ENCODE measurements at regions not wholly inside any gene's neighbourhood (a gene's known extent, or its start where the extent isn't known, plus 50 kb on each side); places are given as distances from the start of the nearest gene placed in this dataset.

GRCh38 chr1:29584776-29585175 lies 348.5 kb downstream of the PTPRU start:
- TF ChIP-seq TAF1 (IDR thresholded peaks at IDR 0.05; ENCODE audit: low read depth, low read length) (no peak), PAX5 (IDR thresholded peaks at IDR 0.05; ENCODE audit: insufficient read depth, low read length, severe bottlenecking) (no peak)
